IPS-NIHi11 (cell line): ENCODE measurements at regions not wholly inside any gene's neighbourhood (a gene's known extent, or its start where the extent isn't known, plus 50 kb on each side); places are given as distances from the start of the nearest gene placed in this dataset.

ENCODE experiments used
- DNase-seq: peaks from one replicate; pipeline ENCODE4 v3.0.0; 2012; ENCODE audit warnings: mixed read lengths, low spot score

DNA sequence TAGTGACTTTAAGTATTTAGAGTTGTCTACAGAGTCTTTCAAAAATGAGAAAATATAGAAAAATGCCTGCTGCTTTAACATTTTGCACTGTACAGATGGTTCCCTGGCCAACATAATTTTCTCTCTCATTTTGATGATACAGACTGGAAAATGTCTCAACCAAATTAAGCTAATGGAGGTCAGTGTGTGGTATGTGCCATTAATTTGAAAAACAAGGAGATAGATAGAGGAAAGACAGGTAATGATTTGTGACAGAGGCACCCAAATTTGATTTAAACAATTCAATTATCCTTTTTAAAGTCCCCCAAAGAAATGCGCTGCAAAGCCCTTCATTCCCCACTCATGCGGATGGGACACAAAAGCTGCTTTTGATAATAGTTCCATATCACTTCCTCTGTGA is 140.0 kb downstream of the ASCL1 start:
- DNase-seq, result no peak

DNA sequence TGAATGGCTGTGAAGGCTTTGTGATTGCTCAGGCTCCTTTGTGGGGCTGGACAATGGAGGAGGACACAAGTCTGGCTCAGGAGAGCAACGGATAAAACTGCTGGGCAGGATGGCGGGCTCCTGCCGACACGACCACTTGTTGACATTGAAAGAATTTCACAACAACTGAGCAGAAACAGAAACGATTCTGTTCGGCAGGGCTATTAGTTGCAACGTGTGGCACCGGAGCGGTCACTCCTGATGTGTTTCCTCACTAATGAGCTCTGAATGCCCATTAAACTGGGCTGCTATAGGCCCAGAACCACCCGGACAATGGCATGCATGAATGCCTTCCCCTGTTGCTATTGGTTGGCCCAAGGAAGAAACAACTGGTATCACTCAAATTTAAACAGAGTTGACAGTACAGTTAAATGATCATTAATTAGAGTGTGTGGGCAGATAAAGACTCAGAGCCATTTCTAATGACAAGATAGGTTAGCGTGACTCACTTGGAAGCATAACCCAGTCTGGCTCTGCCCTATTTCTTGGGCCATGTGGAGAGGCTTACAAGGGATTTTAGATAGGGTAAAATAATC is 142.9 kb downstream of the ASCL1 start:
- DNase-seq, result no peak

DNA sequence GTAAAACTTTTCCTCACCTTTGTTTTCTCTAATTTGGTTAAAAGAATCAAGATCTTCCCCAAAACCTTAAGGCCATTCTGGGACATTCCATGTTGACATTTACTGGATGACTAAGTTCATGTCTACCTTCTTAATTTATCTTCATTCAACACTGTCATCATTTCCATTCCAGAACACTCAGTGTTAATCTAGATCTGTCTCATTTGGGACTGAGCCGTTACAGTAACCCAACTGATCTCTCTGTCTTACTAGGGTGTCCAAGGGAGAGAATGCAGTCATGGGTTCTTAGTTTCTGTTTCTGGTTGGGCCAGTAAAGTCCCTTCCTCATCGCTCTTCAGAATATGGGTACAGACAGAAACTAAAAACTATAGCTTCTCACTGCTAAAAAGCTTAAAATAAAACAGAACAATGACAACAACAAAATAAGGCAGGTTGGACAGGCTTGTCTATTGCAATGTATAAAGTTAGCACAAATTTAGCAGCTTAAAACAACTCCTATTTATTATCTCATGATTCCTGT is 144.8 kb downstream of the ASCL1 start:
- DNase-seq, result no peak

DNA sequence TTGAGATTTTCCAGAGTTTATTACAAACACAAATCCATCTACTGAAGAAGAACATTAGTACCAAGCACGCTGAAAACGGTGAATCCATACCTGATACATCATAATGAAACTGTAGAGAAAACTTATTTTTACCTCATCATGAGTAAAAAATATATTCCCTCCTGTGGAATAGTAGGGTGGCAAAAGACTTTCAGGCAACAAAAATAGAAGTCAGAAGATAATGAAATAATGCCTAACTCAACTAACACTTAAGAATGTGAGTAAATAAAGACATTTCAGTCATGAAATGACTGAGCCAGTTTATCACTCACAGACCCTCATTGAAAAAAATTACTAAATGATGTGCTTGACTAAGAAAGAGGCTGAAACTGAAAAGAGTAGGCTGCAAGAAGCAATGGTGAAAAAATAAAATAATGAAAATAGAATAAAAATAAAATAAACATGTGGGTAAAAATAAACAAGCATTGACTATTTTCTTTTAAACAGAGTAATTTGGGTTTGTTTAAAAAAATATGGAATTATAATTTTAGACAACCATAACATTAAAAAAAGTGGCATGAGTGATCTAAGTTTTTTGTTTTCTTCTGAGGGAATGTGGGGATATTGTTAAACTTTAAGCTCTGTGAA is 148.6 kb downstream of the ASCL1 start:
- DNase-seq, result no peak

DNA sequence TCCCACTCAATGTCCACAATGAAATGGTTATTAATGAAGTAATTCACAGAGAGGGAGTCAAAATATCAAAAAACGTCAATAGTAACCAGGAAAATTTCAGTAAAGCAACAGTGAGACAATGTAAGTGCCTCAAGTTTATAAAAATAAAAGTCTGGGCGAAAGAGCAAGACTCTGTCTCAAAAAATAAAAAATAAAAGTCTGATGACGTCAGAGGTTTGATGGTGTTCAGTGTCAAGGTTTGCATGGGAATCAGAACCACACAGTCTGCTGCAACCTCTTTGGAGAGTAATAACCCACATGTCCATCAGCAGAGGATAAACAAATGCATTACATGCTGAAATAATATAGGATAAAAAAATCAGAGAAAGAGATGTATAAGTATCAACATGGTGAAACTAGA is 152.4 kb downstream of the ASCL1 start:
- DNase-seq, result no peak

DNA sequence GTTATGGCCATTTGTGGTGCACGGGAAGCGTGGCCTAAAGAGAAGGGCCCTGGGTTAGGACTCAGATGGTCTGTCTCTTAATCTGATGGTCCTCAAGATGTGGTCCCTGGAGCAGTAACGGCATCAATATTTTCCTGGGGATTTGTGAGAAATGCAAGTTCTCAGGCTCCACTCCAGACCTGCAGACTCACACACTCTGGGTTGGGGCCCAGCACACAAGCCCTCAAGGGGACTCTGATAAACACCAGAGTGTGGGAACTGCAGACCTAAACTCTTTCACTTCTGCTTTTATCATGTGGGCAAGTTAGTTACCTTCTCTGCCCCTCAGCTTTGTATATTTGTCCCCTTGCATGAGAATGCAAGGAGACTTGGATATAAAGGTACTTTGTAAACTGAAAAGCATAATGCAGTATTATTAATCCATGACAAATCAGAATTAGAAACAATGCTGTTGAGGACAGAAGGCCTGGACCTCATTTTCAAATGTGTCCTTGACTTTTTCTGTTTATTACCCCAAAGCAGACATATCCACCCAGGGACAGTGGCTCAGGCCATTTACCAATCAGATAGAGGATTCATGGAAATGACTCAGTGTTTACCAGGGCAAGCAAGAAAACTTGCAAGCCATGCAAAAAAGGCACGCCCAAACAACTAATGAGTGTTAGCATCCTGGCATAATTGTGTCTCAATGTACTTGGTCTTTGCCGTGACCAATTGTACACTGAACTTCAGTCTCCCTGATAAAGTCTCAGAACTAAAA is 157.0 kb downstream of the ASCL1 start:
- DNase-seq, result no peak

DNA sequence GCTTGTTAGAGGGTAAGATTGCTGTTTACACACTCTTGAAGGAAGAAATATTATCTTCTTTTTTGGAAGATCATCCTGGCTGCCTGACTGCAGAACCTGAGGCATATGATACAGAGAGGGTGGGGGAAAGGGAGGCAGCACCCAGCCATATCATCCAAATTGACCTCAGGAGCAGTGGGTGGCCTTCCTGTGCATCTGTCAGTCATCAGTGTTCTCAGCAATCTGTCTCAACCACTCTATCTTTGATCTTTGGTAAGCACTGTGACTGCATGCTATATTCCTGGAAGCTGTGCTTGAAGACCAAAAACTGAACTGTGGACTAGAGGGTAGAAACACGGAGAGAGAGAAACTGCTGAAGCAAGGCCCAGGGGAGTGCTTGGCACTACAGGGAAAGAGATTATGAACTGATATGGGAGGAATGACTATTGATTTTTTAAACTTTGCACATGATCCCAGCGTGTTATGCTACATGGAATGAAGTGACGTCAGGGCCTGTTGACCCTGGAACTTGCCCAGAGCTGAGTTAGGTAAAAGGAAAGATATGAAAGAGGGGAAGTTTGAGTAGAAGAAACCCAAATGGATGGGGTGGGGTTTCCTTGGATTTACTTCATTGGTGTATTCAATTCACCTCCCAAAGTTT is 171.5 kb downstream of the ASCL1 start:
- DNase-seq, result no peak

DNA sequence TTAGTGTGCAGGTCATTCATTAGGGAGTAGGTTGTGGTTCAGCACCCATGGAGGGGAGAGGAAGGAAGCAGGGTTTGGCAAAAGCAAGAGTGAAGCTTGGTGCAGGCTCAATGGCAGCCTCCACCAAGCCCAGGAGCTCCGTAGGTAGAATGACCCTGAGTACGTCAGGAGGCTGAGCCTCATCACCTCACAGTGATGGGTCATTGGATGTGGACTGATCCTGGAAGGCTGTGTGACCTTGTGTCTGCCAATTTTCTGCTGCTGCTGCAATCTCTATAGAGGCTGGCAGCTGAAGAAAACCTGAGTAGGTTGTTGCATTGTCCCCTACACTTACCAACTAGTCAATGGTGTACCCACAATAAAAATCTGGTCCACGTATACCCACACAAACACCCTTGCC is 173.1 kb downstream of the ASCL1 start:
- no peak for DNase-seq

DNA sequence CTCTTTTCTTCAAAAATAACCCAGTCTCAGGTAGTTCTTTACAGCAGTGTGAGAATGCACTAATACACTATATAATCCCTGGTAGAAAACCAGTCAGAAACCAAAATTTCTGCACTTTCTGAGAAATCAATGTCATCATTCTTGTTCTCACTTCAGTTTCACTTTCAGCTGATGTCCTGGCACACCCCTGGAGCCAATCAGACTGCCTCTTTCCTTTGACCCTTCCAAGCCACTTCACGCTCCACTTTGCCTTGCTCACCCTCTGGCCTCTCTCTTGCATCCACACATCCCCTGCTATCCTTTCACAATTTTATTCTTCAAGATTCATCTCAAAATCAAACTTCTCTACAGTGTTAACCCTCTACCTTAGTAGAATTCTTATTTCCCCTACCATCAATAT is 181.1 kb downstream of the ASCL1 start:
- DNase-seq, result no peak

DNA sequence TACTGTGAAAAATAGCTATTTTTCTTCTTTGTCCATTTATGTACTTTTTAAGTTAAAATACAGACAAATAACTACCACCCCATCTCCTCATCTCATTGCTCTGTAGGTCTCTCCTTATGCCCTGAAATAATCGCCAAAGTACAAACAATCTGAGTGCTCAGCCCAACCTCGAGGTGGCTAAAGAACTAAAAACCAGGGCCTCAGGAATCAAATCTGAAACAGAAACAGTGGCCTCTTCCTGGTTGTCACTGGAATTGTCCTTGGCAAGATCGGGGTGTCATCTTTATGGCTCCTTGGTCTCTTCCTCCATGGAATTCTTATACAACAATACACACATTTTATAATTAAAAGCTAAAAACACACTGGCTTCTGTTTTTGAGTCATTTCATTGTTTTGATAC is 182.4 kb downstream of the ASCL1 start:
- no peak for DNase-seq

DNA sequence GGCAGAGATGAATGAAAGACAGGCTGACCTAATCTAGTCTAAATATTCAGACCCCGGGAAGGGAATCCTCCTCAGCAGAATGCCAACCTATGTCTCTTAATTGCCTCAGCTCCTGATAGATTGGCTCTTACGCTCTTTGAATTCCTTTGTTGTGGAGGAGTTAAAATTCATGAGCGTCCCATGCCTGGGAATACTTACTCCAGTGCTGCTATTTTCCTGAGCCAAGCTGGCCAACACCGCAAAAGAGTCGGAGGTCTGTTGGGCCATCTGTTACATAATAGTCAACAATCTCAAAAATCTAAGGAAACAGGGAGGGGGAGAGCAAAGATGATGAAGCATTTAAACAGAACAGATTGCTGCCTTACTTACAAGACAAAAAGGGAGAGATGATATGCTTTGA is 182.8 kb downstream of the ASCL1 start:
- DNase-seq, result no peak

DNA sequence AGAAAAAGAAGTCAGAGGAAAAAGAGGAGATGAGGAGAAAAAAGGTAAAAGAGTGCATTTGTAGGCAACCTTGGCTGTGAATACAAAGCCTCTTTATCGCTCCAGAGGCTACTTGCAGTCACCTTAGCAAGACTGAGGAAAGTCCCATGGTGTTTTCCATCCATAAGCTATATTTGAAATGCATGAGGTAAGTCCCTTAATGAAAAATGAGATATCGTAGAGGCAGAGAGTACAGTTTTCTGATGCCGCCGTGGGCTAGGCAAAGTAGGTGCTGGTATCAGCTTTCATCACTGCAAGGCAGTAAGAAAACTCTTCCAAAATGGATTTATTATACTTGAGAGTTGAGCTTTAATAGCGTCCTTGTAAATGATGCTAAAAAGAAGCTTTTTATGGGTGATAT is 186.8 kb downstream of the ASCL1 start:
- DNase-seq, result no peak

DNA sequence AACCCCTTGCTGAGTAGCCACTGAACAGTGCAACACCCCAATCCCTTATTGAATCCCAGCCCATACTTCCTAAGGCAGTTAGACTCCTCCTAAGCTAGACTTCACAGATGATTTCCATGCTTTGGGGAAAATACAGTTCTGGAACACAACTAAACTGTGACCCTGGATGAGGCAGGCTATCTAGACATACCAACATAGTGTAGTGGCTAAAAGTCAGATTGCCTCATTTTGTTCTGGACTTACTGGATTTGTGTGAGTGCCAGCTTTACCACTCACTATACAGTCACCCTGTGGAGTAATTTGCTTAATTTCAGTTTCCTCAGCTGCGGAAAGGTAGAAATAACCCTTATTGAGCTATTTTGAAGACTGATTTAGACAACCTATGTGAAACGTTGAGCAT is 203.1 kb downstream of the ASCL1 start:
- DNase-seq, result no peak

DNA sequence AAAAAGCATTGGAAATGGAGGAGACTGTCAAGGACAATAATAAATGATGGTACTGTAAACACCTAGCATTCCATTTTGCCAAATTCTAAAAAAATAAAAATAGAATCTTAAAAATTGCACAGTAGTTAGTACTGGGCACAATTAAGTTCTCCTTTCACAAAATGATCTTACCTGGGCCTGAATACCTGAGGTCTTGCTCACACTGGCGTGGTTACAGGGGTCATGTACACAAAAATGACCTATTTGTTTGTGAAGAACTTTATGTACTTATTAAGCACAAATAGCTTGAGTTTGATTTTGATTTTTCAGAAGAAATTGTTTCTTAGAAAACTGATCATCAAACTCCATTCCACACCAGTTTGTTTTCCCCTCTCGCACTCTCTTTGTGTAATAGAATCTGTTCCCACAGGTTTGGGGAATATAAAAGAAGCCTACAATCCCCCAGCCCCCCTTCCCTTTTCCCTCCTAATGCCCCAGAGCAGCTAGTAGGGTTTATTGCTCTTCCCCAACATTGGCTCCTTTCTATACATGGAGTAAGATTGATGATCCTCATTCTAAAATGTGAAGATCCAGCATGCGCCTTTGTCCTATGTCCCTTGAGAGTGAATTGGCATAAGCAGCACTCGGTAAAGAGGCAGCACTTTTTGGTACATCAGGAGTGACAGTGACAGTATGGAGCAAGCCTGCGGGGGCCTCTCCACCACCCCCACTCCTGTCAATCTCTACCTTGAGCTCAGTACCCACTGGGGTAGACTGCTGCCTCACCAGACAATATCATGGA is 204.3 kb downstream of the ASCL1 start:
- no peak for DNase-seq

DNA sequence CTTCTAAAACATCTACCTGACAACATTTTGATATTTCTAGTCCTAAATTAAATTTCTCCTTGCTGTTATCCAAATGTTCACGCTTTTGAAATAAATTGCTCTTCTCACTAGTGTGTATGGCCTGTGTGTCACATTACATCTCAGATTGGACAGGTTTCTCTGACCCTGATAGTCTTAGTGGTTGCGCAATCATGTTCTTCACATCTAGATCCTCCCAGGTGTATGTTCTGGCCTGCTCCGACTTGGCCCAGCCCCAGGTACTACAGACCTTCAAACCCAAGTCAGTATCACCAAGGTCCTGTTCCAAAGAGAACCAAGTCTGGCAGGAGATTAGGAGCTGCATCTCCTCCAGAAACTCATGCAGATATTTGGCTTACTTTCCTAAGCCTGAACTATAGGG is 209.5 kb downstream of the ASCL1 start:
- DNase-seq, result no peak

DNA sequence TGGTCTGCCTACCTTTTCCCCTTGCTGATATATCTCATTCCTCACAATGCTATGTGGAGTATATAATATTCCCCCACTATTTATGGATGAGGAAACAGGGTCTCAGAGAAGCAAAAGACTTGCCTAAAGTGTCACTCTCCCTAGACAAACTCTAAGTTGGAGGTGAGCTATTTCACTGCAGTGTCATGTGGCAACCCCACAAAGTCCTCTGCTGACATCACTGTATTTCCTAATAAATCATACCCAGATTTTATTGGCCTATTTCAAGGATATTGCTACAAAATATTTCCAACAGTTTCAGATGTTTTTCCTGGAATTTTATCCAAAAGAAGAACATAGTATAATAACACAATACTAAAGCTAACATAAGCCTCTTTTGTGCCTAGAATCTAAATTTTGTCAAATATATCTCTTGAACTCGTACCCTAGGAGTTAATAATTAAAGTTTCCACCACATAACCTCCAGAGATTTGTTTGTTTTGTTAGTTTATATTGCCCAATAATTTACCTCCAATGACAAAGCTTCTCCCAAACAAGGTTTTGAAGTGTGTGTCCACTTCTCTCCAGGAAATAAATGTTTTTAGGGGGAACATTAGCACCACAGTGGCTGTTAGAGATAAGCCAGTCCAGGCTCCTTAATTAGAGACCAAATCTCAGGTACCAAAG is 215.1 kb downstream of the ASCL1 start:
- no peak for DNase-seq

DNA sequence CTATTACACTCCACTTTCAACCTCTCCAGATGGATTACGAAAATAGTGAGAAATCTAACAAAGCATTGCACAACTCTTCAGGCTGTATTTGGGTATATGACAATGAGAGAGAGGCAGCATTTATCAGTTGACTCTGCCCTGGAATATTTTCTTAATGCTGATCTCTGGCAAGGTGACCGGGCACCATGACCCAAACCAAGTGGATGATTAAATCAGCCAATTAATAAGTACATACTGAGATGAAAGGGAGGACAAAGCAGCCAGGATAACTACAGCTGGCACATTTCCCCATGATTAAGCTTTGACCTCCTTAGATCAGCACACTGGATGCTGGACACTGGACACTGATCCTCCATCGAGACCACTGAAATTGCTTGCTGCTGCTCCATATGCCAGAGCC is 218.2 kb downstream of the ASCL1 start:
- DNase-seq, result no peak

DNA sequence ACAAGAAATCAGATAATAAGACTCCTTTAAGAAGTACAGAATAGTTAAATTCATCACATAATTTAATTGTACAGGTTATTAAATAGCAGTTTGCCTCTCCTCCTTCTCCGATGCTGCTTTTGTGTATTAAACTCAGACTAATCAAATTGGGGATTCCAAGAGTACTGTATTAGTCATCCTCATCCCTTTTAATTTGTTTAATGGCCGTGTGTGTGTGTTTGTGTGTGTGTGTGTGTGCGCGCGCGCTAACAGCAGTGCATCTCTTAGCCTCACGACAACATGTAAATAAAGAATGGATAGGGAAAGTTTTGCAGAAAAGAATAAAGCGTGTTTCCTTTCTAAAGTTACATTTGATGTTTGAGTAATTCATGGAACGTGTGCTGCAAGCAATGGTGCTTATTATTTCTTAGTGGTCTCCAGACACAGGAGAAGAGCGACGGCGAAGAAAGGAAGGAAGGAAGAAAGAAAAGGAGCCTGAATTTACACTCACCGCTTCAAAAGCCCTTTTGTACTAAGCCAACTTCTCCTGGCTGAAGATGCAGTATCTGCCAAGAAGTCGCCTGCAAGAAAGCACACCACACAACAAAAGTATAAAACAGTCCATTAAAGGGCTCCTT is 220.3 kb downstream of the ASCL1 start:
- DNase-seq, result no peak

DNA sequence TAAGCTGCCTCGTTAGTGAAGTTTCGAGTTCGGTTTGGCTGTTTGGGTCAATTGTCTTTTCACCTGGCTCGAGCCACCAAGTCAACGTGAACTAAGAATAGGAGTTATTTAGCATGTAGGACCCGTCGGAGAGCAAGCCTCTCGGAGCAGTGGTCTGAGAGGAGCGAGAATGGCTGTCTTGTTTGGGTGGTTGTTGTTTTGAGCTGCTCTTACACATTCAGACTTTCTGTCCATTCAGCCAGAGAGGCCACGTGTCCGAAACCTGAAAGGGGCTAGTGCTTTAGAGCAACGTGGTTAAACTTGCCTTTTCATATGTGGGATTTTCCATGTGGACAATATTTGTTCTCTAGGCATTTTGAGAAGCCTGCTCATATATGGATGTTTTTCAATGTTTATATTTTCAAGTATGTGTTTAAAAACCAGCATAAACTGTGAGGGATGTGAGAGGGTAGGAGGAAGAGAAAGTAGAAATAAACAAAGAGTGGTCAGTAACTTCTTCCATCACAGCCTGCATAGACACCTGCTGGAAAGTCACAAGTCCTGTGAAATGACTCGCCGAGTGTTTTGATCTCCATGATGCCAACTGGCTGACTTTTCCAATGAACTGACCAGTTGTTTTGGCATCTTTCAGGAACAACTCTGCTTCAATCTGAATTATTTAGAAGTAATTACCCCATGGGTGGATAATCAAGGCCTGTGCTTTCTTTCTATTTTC is 221.0 kb downstream of the ASCL1 start:
- no peak for DNase-seq

DNA sequence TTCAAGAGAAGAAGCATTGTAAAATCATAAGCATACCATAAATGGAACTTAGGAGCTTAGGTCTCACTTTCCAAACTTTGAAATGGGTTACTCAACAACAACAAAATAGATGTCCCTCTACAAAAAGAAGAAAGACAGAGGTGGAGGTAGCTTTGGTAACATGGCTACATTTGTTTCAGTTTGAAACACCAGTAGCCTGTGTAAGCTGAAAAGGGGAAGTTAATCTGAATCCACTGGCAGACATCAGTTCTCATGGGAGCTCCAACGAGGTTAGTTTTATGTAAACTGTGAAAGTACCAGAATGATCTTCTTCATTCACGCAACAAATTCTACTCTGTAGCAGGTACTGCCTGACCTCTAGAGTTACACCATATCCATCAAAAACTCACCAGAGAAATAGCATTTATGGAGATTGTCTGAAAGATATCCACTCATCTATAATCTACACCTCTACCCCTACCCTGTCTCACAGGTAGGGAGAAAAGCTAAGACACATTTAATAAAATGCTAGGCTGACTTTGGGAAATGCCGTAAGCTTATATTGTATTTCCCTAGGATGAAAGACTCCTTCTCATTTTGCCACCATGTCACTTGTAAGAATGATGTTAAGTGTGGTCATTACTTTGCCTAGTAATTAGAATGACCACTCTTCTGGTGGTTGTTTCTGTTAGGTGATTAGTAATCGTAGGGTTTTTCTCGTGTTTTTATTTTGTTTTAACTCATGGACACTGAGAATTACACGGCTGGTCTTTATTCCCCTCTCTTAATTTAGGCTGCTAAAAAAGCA is 224.1 kb downstream of the ASCL1 start:
- DNase-seq, result no peak
